Stimulated activated CD8-positive, alpha-beta memory T cell treated with anti-CD3 and anti-CD28 coated beads, Interleukin-2, amount 100 ng/mL, for 1 hour (primary cell): ENCODE measurements at regions not wholly inside any gene's neighbourhood (a gene's known extent, or its start where the extent isn't known, plus 50 kb on each side); places are given as distances from the start of the nearest gene placed in this dataset.

ENCODE experiments used
- DNase-seq, 2 donors: peaks; one replicate each; pipeline ENCODE4 v3.0.0-alpha.2; 2020; ENCODE audit warnings: low read depth in 2 of 2

DNA sequence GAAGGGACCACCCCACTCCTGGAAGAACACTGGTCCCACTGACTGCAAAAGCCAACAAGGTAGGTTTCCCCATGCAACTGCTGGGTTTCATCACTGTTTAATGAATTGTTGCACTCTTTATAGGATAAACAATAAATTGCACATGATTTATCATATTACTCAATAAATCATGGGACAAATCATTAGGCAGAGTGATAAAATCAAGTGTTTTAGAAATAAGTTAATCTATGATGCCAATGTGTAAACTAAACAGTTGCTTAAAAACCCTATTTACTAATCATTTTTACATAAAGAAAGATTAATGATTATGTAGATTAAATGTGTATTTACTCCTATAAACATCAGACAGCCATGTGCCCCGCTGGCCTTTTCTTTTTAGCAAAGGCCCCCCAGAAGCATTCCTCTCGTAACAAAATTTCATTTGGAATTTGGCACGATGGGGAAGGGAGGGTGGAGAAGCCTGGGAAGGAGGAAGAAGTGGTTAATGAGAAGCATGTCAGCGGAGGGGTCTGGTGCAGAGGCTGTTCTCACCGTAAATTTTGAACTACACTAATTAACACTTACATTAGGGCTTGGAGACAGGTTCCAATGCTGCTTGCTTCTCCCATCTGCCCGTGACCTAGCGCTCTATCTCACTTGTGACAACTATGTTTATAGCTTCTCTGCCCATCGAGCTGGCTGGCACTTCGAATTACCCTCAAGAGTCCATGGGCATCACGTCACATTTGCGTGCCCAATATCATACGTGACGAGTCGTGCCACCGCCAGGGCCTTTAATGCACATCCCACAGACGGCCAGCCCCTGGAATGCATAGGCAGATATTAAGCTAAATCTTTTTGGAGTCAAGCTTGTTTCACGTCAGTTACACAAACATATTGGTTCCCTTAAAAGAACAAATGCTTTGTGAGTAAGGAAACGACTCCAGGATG lies 357.7 kb upstream of the TSHZ3 start:
- no peak for DNase-seq

DNA sequence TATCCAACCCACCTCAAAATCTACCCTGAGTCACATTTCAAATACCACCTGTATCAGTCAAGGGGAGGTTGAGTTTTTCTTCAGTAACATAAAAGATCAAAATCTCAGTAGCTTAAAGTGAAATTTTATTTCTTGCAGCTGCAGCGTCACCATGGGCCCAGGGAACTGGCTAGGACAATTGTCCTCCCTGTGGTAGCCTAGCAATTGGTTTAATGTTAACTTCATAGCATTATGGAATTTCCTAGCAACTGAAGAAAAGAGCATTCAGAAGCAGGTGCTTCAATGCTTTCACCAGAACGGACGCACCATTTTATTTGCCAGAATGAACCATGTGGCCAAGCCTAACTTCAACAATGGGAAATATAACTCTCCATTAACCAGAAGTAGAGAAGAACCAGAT lies 359.3 kb upstream of the TSHZ3 start:
- DNase-seq = no peak

DNA sequence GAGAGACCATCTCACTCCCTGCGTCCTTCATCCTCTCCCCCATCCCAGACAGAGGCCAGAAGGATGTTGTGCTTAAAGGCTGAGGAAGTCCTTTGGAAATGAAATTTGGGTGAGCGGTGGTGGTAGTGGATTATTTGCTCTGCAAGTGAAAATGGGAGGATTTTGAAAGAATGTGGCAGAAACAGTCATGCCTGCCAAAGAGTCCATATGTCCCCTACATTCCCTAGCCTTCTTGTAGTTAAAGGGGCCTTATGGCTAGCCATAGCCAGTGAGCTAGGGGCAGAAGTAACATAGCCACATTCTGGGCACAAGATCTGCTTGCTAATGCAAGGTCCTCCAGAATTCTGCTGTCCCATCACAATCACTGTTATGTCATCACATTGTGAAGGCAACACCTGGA lies 360.2 kb upstream of the TSHZ3 start:
- no peak for DNase-seq

- no peak for DNase-seq
Observed at GRCh38 chr19:31715249-31715945, 366.2 kb upstream of the TSHZ3 start.

GRCh38 chr19:31716826-31717225 lies 367.6 kb upstream of the TSHZ3 start:
- no peak for DNase-seq

DNA sequence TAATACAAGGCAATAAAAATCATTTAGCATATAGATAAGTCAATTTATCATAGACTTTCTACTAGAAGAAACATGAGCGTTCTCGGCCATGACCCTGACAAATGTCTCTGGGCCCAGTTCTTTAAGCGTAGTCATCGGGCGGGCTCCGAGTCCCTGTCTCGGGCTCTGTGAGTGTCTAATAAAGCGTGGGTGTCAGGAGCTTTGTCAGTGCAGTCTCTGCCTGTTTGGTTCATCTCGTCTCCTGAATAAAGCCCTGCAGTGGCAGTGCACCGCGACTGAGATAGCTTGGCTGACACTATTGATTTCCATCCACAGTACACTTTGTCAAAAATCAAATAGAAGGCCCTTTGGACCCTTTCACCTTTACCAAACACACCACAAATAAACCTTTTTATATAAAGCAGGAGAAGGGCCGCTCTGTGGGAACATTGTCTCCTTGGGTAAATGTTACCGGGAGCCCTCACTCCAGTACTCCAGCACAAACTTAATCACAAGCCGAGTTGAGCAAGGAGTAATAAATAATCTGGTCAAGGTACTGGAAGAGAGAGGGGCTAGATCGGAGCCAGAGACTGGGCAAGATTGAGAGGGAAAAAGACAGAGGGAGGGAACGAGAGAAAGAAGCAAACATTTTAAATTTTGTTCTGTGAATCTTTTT lies 368.2 kb upstream of the TSHZ3 start:
- no peak for DNase-seq

DNA sequence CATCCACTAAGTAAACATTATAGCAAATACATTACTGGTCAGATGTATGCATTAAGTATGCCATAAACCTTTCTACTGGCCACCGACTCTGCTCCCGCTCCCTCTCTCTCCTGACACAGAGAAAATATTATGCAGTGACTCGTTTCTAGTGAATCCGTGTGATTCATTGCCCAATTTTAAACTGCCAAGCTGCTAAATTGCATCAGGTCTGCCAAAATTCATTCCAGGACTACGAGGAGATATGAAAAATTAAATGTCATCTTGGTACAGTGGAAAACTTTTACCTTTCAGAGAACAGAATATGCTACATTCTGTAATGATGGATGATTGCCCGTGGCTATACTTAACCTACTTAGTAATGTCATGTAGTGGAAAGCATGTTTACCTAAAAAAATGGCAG lies 368.8 kb upstream of the TSHZ3 start:
- DNase-seq = no peak

DNA sequence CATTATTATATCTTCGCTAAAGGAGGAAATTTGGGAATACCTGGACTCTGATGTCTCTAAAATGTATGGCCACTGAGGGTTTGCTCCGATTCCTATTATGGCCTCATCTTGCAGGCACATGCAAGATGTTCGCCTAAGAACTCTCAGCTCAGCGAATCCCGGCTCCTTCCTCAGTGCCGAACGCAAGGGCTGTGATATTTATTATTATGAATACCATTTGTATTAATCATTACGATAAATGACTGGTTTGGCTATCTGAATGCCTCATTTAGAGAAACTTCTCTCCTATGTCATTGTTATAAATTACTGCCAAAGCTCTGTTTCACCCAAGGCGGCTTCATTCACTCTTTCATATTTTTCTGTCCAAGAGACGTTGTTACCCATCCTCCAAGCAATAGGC lies 369.7 kb upstream of the TSHZ3 start:
- no peak for DNase-seq

DNA sequence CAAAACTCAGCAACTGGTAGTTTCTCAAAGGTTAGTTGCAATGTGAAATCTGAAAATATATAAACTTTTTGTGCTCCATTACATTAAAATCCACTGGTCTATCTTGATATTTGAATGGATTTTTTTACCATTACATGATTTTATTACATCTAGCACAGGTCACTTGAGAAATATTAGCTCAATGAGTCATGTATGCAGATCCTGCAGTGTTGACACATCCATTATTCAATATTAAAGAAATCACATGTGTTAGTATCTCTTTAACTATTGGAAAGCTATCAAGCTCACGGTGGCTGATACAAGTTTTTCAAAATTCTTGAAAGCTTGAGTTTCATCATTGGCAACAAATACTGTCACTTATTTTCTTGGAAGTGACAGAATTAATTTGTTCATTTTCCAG lies 373.9 kb upstream of the TSHZ3 start:
- no peak for DNase-seq

- DNase-seq = no peak
Observed at GRCh38 chr19:31725051-31725450, 375.8 kb upstream of the TSHZ3 start.

DNA sequence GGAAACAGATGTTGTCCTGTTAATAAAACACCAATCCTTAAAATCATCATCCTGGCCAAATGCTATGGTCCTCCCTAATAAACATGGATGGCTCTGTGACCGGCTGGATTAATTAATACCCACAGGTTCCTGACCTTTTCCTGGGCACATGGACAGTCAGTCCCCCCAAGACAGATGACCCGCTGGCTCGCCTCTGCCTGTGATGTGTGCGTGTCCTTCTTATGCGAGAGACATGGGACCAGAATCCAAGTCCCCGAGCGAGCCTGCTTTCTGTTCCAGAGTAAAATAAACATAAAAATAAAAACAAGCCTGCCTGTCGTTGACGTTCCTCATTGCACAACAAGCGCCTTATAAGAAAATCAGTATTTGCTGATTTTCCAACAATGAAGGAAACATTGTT lies 378.3 kb upstream of the TSHZ3 start:
- DNase-seq = no peak

- no peak for DNase-seq
Observed at GRCh38 chr19:31730270-31730669, 381.0 kb upstream of the TSHZ3 start.

DNA sequence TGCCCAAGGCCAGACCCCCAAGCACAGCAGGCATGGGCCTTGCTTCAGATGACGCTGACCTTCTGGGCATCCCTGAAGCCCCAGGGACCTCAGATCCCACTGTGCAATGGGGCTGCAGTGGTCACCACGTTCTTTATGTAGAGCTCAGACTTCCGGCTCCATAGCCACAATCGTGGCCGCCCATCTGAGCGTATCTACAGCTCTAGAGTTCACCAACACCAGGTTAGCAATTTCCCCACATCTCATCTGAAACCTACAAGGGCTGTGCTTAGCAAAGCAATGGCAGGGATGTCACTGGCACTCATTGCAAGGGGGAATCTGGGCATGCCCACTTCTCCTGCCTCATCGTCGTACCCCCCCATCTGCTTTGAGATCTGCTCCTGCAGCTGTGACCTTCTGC lies 384.4 kb upstream of the TSHZ3 start:
- no peak for DNase-seq

GRCh38 chr19:31742249-31742648 lies 393.0 kb upstream of the TSHZ3 start:
- no peak for DNase-seq

DNA sequence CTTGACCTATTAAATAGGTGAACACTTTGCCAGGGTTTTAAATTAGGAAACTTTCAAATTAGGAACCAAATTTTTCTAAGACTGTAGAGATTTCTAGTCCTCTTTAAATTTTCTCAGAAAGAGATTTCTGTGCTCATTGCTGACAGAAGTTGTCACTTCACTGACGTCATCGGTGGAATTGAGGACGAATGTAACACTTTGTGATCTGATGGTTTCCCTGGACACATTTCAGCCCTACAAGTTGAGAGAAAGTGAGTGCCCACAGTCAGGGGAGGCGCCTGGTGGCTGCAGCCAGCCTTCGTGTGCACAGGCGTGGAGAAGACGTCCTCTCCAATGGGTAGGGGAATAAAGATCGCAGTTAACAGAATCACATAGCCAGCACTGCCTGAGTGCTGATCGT lies 396.5 kb upstream of the TSHZ3 start:
- DNase-seq = no peak

DNA sequence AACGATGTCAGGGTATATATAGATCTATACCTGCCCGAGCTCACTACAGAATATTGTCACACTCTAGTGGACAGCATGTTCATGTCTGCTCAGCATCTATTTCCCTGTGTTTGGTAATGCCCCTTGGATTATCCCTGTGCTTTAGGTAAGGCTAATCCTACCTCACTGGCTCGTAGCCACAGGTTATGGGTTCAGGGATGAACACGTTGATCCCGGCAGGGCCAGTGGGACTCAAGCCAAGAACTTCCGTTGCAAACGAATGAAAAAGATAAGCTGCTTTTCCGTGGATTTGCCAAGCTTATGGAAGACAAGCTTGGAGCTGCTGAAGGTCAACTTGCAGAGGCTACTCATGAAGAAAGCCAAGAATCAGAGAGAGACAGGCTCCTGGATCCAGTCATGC lies 400.0 kb upstream of the TSHZ3 start:
- DNase-seq = no peak

- no peak for DNase-seq
Observed at GRCh38 chr19:31759359-31759758, 410.1 kb upstream of the TSHZ3 start.

DNA sequence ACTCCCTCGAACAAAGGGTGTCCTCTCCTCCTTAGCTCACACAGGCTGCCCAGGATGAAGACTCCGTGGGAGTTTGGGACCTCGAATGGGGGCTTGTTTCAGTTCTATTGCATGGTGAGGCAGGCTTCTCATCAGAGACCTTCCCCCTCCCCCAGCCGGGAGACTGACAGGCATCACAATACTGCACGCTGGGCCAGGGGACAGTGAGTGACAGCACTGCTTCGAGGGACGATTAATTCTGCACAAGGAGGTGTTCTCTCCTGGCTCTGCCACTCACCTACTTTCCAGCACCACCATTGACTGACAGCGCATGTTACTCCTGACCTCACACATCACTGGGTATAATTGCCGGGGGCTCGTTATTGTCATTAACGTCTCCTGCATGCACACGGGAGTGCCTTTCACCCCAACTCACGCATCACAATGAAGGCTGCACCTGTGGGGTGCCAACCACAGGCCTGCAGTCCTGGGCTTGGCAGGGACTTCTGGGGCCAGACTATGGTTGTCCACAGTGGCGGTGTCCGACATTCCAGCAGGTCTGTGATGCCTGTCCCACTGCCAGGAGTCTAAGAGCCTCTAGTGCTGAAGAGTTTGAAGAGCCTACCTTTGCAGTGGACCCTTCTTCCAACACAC lies 412.2 kb upstream of the TSHZ3 start:
- DNase-seq = no peak

GRCh38 chr19:31770223-31770622 lies 421.0 kb upstream of the TSHZ3 start:
- no peak for DNase-seq

- no peak for DNase-seq
Observed at GRCh38 chr19:31772915-31773314, 423.7 kb upstream of the TSHZ3 start.

DNA sequence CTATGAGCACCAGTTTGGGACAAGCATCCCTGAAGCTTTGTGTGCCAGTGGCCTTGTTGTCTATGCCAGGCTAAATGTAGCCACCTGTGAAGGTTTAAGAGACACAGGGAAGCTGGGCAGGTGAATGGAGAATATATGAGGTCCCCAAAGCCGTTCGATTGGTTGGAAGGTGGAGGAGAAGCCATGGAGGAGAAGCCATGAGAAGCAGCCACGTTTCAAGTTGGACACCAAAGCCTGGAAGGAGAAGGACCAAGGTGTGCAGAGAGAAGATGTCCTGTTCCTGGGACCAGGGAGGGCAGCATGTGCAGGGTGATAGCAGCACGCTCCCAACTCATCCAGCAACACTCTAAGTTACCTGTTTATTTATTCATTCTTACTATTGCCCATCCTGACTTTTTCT lies 432.3 kb upstream of the TSHZ3 start:
- DNase-seq = no peak

GRCh38 chr19:31783592-31783991 lies 434.4 kb upstream of the TSHZ3 start:
- DNase-seq = no peak
